IPS-15b (cell line): ENCODE measurements at regions not wholly inside any gene's neighbourhood (a gene's known extent, or its start where the extent isn't known, plus 50 kb on each side); places are given as distances from the start of the nearest gene placed in this dataset.

Experiments
- H3K27me3 ChIP-seq: one replicate; pipeline ENCODE4 v1.6.1; 2013; ENCODE audit warnings: low read length; ENCODE audit not compliant: control insufficient read depth, insufficient read depth
- H3K36me3 ChIP-seq: one replicate; pipeline ENCODE4 v1.6.1; 2013; ENCODE audit warnings: low read length; ENCODE audit not compliant: control insufficient read depth, insufficient read depth
- H3K4me1 ChIP-seq: one replicate; pipeline ENCODE4 v1.6.1; 2013; ENCODE audit warnings: mild to moderate bottlenecking, low read length; ENCODE audit not compliant: control insufficient read depth, insufficient read depth
- H3K4me3 ChIP-seq: one replicate; pipeline ENCODE4 v1.5.1; 2013; ENCODE audit warnings: low read depth, low read length
- H3K9ac ChIP-seq: one replicate; pipeline ENCODE4 v1.6.1; 2013; ENCODE audit warnings: low read depth, mild to moderate bottlenecking, low read length
- H3K9me3 ChIP-seq: one replicate; pipeline ENCODE4 v1.6.1; 2013; ENCODE audit warnings: mild to moderate bottlenecking, low read length; ENCODE audit not compliant: control insufficient read depth, insufficient read depth

DNA sequence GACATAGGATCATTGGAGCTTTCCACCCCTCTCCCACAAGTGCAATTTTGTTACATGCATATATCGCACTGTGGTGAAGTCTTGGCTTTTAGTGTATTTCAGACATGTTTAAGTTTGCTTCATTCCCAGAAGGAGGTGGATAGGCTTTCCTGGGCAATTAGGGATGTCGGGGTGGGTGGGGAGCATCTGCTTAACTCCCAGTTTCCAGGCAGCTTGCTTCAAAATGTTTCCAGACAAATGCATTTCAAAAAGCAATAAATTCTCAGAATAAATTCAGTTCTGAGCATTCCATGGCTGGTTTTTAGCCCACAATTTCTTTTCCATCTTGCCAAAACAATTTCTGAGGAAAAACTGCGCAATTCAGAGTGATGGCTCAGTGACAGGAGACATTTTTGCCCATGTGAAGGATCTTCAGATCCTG, 227.7 kb upstream of the ZPLD1 start:
- no peaks in the 10 kb centered on the region for H3K27me3 ChIP-seq
- peaks cover 13% of the 10 kb centered on the region for H3K4me1 ChIP-seq
- no peak overlapping the region for H3K4me3 ChIP-seq
- no peaks in the 10 kb centered on the region for H3K36me3 ChIP-seq
- H3K9me3 ChIP-seq, result no peaks in the 10 kb centered on the region
- H3K9ac ChIP-seq, result no peak overlapping the region

DNA sequence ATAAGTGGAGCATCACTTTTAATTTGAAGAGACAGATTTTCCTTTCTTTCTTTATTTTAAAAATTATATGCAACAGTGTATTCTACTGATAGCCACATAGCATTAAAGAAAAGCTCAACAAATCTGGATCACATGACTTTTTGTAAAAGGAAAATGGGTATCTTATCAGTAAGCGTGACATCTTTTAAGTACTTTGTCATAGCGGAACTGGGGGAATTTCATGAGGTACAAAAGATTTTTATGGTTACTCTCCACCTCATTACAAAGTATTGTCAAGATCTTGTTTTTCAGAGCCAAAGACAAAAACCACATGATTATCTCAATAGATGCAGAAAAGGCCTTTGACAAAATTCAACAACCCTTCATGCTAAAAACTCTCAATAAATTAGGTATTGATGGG, 219.6 kb upstream of the ZPLD1 start:
- no peaks in the 10 kb centered on the region for H3K36me3 ChIP-seq
- no peaks in the 10 kb centered on the region for H3K9me3 ChIP-seq
- H3K9ac ChIP-seq, result no peak overlapping the region
- no peak overlapping the region for H3K4me3 ChIP-seq
- H3K4me1 ChIP-seq, result no peaks in the 10 kb centered on the region
- no peaks in the 10 kb centered on the region for H3K27me3 ChIP-seq

DNA sequence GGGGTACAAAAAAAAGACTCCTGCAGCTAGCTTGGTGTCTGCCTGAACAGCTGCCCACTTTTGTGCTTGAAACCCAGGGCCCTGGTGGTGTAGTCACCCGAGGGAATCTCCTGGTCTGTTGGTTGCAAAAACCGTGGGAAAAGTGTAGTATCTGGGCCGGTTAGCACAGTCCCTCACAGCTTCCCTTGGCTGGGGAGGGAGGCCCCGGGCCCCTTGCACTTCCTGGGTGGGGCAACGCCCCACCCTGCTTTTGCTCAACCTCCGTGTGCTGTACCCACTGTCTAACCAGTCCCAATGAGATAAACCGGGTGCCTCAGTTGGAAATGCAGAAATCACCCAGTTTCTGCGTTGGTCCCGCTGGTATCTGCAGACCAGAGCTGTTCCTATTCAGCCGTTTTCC, 211.7 kb upstream of the ZPLD1 start:
- Histone ChIP-seq H3K4me3 (no peak overlapping the region), H3K27me3 (no peaks in the 10 kb centered on the region), H3K9me3 (no peaks in the 10 kb centered on the region), H3K36me3 (no peaks in the 10 kb centered on the region), H3K4me1 (no peaks in the 10 kb centered on the region), H3K9ac (no peak overlapping the region)

DNA sequence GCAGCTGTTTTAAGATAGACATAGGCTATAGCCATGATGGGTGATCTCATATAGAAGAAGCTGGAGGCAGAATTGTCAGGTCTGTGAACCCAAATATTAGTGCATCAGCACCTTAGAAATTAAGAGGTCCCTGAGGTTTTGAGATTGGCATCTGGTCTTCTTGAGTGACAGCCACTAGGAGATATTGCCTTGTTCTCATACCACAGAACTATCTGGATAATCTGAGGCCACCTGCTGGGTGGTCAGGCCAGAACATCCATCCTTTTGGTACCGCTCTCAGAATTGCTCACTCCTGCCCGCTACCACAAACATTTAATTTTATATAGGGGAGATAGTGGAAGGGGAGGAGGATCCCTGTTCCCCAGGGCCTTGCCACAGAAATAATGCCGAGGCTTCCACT, 210.6 kb upstream of the ZPLD1 start:
- Histone ChIP-seq H3K36me3 (no peaks in the 10 kb centered on the region), H3K27me3 (no peaks in the 10 kb centered on the region), H3K9ac (no peak overlapping the region), H3K4me3 (no peak overlapping the region), H3K9me3 (no peaks in the 10 kb centered on the region), H3K4me1 (no peaks in the 10 kb centered on the region)

DNA sequence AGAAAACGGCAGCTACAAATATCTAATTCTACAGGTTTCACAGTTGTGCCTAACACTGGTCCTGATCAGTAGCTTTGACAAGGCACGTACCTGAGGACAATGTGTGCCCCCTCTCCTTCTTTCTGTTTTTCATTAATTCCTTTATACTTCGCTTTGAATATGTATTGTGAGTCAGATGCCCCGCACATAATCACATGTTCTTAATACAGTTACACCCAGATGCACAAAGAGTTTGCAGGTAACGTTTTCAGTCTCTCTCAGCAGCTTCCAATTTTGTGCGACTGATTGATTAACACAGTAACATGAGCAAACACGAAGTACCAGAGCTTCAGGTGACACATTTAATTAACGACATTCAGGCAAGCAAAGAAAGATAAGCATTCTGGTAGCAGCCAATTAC, 209.8 kb upstream of the ZPLD1 start:
- Histone ChIP-seq H3K4me1 (no peaks in the 10 kb centered on the region), H3K36me3 (no peaks in the 10 kb centered on the region), H3K4me3 (no peak overlapping the region), H3K27me3 (no peaks in the 10 kb centered on the region), H3K9me3 (no peaks in the 10 kb centered on the region), H3K9ac (no peak overlapping the region)

DNA sequence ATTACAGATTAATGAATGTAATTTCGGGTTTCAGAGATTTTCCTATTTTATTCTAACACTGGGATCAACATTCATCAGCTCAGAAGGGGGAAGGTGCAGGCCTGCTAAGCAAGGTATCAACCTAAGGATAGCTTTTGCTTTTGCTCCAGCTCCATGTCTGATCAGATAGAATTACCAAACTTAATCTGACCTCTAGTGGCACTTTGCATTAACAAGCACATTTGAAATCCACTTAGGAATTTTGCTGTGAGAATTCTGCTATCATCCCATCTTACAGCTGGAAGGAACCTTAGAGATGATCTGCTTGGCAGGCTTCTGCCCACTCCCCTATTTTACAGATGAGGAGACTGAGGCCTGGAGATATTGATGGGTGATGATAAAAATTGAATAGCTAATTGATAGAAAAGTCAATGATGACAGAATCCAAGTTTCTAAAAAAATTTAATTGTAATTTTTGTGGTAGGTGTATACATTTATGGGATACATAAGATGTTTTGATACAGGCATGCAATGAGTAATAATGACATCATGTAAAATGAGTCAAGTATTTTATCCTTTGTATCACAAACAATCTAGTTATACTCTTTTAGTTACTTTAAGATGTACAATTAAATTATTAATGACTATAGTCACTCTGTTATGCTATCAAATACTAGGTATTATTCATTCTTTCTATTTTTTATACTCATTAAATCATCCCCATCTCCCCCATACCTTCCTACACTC, 209.2 kb upstream of the ZPLD1 start:
- no peaks in the 10 kb centered on the region for H3K4me1 ChIP-seq
- H3K27me3 ChIP-seq, result no peaks in the 10 kb centered on the region
- H3K36me3 ChIP-seq, result no peaks in the 10 kb centered on the region
- H3K4me3 ChIP-seq, result no peak overlapping the region
- no peak overlapping the region for H3K9ac ChIP-seq
- H3K9me3 ChIP-seq, result no peaks in the 10 kb centered on the region

DNA sequence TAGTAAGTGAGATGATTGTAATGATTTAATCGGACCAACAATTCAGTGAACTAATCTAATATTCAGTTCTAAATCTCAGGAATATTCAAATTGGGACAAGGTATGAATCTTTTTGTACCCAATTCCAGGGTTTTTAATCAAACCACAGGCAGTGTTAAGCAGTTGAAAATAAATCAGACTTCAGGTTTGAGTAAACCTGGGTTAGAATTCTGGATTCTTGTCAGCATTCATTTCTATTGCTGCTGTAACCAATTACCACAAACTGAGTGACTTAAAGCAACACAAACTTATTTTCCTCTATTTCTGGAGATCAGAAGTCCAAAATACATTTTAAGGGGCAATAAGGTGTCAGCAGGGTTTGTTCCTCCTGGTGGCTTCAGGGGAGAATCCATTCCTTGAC, 208.4 kb upstream of the ZPLD1 start:
- H3K27me3 ChIP-seq, result no peaks in the 10 kb centered on the region
- H3K4me1 ChIP-seq, result no peaks in the 10 kb centered on the region
- no peak overlapping the region for H3K4me3 ChIP-seq
- H3K9ac ChIP-seq, result no peak overlapping the region
- H3K9me3 ChIP-seq, result no peaks in the 10 kb centered on the region
- no peaks in the 10 kb centered on the region for H3K36me3 ChIP-seq

DNA sequence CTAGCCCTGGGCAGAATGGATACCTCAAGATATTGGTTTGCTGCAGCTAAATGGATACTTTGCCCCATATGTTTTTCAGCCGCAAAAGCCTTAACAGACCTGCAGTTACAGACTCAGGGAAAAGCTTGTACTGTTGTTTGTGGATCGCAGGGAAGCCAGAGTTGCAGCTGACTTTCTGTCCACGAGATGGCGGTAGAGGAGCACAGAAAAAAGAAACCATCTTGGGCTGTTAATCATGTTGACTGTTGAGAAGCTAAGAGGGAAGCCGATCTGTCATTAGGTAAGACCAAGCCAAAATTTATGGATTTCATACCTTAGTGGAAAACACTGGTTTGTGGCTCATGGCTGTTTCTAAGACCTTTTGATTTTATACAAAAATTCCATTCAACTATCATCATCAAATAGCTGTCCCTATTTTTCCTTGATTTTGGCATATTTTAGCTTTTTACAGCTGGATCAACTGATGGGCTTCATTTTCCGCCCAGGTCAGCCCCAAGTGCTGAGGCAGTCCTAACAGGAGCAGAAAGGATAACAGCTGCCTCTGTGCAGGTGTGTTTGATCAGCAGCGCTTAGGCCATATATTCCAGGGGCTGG, 205.7 kb upstream of the ZPLD1 start:
- H3K9me3 ChIP-seq, result no peaks in the 10 kb centered on the region
- H3K4me1 ChIP-seq, result no peaks in the 10 kb centered on the region
- H3K4me3 ChIP-seq, result no peak overlapping the region
- no peaks in the 10 kb centered on the region for H3K36me3 ChIP-seq
- no peaks in the 10 kb centered on the region for H3K27me3 ChIP-seq
- H3K9ac ChIP-seq, result no peak overlapping the region

DNA sequence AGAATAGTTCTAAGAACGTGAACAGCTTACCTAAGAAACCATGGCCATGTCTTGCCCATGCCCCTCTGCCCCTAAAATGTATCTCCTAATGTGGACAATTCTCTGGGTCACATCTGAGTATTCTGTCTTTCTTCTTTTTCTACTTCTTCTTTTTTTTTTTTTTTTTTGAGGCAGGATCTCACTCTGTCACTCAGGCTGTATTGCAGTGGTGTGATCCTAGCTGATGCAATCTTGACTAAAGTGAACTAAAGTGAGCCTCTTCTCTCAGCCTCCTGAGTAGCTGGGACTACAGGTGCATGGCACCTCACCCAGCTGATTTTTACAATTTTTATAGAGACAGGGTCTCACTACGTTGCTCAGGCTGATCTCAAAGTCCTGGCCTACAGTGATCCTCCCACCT, 204.8 kb upstream of the ZPLD1 start:
- H3K9me3 ChIP-seq, result no peaks in the 10 kb centered on the region
- H3K9ac ChIP-seq, result no peak overlapping the region
- H3K27me3 ChIP-seq, result no peaks in the 10 kb centered on the region
- no peaks in the 10 kb centered on the region for H3K36me3 ChIP-seq
- no peak overlapping the region for H3K4me3 ChIP-seq
- no peaks in the 10 kb centered on the region for H3K4me1 ChIP-seq

DNA sequence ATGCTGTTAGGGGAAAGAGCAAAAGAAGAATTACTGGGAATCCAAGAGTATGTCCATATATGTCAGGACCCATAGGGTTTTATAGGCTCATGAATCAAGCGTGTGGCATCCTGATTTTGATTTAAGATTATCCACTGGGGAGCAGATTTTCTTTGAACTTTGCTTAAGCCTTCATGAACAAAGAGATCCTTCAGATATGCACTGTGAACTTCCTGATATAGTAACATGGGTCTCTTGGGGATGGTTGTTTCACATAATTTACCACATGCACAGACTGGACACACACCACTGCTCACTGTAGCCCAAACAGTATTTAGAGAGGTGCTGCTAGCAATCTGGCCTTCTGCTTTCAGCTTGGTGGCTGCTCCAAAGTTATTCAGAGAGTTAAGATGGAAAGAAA, 200.9 kb upstream of the ZPLD1 start:
- no peak overlapping the region for H3K4me3 ChIP-seq
- no peaks in the 10 kb centered on the region for H3K9me3 ChIP-seq
- H3K9ac ChIP-seq, result no peak overlapping the region
- H3K36me3 ChIP-seq, result no peaks in the 10 kb centered on the region
- peaks cover 10% of the 10 kb centered on the region for H3K4me1 ChIP-seq
- H3K27me3 ChIP-seq, result no peaks in the 10 kb centered on the region

DNA sequence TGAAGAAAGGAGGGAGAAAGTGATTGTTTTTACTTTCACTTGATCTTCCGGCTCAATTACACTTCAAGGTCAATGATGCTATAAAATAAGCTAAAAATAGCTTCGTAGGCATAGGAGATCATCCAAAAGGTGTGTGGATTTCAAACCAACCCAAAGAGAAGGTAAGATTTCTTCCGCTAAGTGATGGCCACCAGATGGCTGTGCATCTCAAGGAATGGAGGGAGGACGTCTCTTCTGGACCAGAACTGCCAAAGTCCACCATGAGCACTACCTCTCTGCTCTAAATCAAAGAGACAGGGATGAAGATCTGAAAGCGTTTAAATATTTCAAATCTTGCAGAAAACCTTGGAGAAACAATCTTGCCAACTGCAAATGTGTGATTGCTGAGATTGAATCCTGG, 199.1 kb upstream of the ZPLD1 start:
- Histone ChIP-seq H3K36me3 (no peaks in the 10 kb centered on the region), H3K27me3 (no peaks in the 10 kb centered on the region), H3K9me3 (no peaks in the 10 kb centered on the region), H3K9ac (no peak overlapping the region), H3K4me1 (peaks cover 10% of the 10 kb centered on the region), H3K4me3 (no peak overlapping the region)

DNA sequence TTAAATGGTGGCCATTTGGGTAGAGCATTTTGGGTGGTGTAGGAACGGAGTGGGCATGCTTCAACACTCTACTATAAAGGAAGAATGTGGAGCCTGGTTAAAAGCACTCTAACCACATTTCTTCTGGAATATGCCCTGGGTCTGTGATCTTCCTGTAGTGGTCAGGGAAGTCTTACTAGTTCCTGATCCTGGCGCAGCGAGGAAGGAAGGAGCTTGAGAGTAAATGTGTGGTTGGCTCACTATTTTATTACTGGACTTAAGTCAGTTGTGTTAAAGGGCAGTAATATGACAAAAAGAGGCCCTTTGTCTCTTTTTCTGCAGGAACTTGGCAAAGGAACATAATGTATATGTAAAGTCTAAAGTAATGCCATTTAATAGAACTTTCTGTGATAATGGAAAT, 197.6 kb upstream of the ZPLD1 start:
- no peaks in the 10 kb centered on the region for H3K9me3 ChIP-seq
- peaks cover 10% of the 10 kb centered on the region for H3K4me1 ChIP-seq
- H3K36me3 ChIP-seq, result no peaks in the 10 kb centered on the region
- H3K4me3 ChIP-seq, result no peak overlapping the region
- H3K9ac ChIP-seq, result no peak overlapping the region
- H3K27me3 ChIP-seq, result no peaks in the 10 kb centered on the region
